Panc1 (cell line): ENCODE measurements at regions not wholly inside any gene's neighbourhood (a gene's known extent, or its start where the extent isn't known, plus 50 kb on each side); places are given as distances from the start of the nearest gene placed in this dataset.

Experiments used
- ATAC-seq: fragments of 200-7000 bp; cut with Tn5 transposase; 2 replicates; pipeline ENCODE4 v1.9.1; 2020; ENCODE audit warnings: mild to moderate bottlenecking, moderate library complexity
- BruUV-seq: library from RNA; stranded (reverse); fragments of 400-500 nt; replicated peaks from 2 replicates; lab custom pipeline; 2021; lab: Mats Ljungman, UMichigan
- CTCF ChIA-PET: fragments of 300-600 bp; sonication (Branson Sonifier 250); formaldehyde crosslinking; loops from one replicate; lab custom pipeline; 2022; ENCODE audit warnings: antibody characterized with exemption; lab: Charles Lee
- POLR2A ChIA-PET: fragments of 300-600 bp; sonication (Branson Sonifier 250); formaldehyde crosslinking; loops from one replicate; lab custom pipeline; 2022; ENCODE audit warnings: antibody characterized with exemption; lab: Charles Lee
- DNase-seq: peaks from one replicate; pipeline ENCODE4 v3.0.0-alpha.2; 2010; ENCODE audit warnings: low read depth, low spot score
- H3K27ac ChIP-seq: 2 replicates; pipeline ENCODE4 v1.5.1; 2011; ENCODE audit warnings: mild to moderate bottlenecking, low read length, inconsistent platforms
- H3K27me3 ChIP-seq: fragments of 200-500 bp; sonication (Bioruptor generic); 2 replicates; pipeline ENCODE4 v1.6.0; 2014; ENCODE audit warnings: low read length, inconsistent platforms; ENCODE audit not compliant: control insufficient read depth, insufficient read depth
- H3K36me3 ChIP-seq: fragments of 200-500 bp; sonication (Bioruptor generic); 2 replicates; pipeline ENCODE4 v1.5.1; 2014; ENCODE audit warnings: inconsistent platforms, mild to moderate bottlenecking, low read length, moderate library complexity; ENCODE audit not compliant: control insufficient read depth, insufficient read depth
- H3K4me1 ChIP-seq: 2 replicates; pipeline ENCODE4 v1.5.1; 2011; ENCODE audit warnings: inconsistent platforms, mild to moderate bottlenecking, low read length, moderate library complexity; ENCODE audit not compliant: control insufficient read depth, insufficient read depth
- H3K4me3 ChIP-seq, 2 experiments: 2 replicates each; pipeline ENCODE4 v1.5.1; 2011 to 2012; ENCODE audit warnings: low read depth in 2 of 2, low read length in 2 of 2, mild to moderate bottlenecking in 2 of 2, inconsistent platforms in 1 of 2, moderate library complexity in 1 of 2
- H3K9me3 ChIP-seq: fragments of 200-500 bp; sonication (Bioruptor generic); 2 replicates; pipeline ENCODE4 v1.5.1; 2014; ENCODE audit warnings: low read depth, mild to moderate bottlenecking, inconsistent platforms, low read length, moderate library complexity; ENCODE audit not compliant: control insufficient read depth, insufficient read depth
- POLR2AphosphoS5 ChIP-seq: IDR thresholded peaks from 2 replicates; pipeline ENCODE4 v1.6.1; 2012; ENCODE audit warnings: mild to moderate bottlenecking, low read depth, low read length, moderate library complexity
- SIN3A ChIP-seq: IDR thresholded peaks from 2 replicates; pipeline ENCODE4 v1.6.1; 2012; ENCODE audit warnings: low read depth, mild to moderate bottlenecking, low read length, moderate library complexity, borderline replicate concordance; ENCODE audit not compliant: insufficient read depth
- TCF7L2 ChIP-seq: IDR thresholded peaks from 2 replicates; pipeline ENCODE4 v1.6.1; 2011; ENCODE audit warnings: mild to moderate bottlenecking, low read depth, low read length, inconsistent platforms
- in situ Hi-C: cut with HindIII; loops from 2 replicates; pipeline ENCODE4 v1.10.0; 2016; ENCODE audit warnings: low sequenced_read_pairs, low pct_unique_long_range_greater_than_20kb
- intact Hi-C: fragments of 100-400 bp; cut with micrococcal nuclease; formaldehyde crosslinking; loops from one replicate; pipeline ENCODE4 v1.10.0; 2022; ENCODE audit not compliant: unreplicated experiment
- TF ChIP-seq, protein P1 (sequence below): fragments of 450-650 bp; IDR thresholded peaks from 2 replicates; pipeline ENCODE4 v1.5.1; 2017; ENCODE audit warnings: mild to moderate bottlenecking
- TF ChIP-seq, protein P2 (sequence below), 2 experiments: IDR thresholded peaks; 2 replicates each; pipeline ENCODE4 v1.6.1; 2011 to 2012; ENCODE audit warnings: low read depth in 2 of 2, control low read depth in 1 of 2, low read length in 1 of 2, mild to moderate bottlenecking in 1 of 2, moderate library complexity in 1 of 2; ENCODE audit not compliant: insufficient read depth in 1 of 2

DNA sequence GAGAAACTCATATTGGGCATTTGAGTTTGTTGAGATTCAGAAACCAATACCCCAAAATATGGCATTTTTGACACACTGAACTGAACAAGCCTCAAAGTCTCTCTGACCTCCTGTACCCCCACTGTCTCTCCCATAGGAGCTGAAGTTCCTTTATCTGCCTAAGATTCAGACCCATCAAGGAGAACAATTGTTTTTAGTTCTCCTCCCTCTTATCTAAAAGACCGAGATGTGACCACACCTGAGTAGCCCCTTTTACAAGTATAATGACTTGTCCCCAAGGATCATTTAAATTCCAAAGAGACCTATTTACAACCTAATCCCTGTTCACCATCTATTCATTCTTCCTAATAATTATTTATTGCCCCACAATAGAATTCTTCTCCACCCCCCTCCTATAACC, 122.1 kb upstream of the PLAAT1 start:
- Histone ChIP-seq H3K4me3 (no peak overlapping the region), H3K9me3 (no peaks in the 10 kb centered on the region), H3K27ac (no peak overlapping the region), H3K4me1 (no peaks in the 10 kb centered on the region), H3K36me3 (no peaks in the 10 kb centered on the region), H3K27me3 (0 out of 2 replicates have a peak, but pooled peaks cover 3% of the 10 kb centered on the region)
- intact Hi-C loops, result no loop called here
- ChIA-PET POLR2A (no interaction called here), CTCF (no interaction called here)
- DNase-seq (no peak), ATAC-seq (no peak)
- TF ChIP-seq TCF7L2 (no peak), SIN3A (no peak), POLR2AphosphoS5 (no peak)
- TF ChIP-seq, protein P1, sequence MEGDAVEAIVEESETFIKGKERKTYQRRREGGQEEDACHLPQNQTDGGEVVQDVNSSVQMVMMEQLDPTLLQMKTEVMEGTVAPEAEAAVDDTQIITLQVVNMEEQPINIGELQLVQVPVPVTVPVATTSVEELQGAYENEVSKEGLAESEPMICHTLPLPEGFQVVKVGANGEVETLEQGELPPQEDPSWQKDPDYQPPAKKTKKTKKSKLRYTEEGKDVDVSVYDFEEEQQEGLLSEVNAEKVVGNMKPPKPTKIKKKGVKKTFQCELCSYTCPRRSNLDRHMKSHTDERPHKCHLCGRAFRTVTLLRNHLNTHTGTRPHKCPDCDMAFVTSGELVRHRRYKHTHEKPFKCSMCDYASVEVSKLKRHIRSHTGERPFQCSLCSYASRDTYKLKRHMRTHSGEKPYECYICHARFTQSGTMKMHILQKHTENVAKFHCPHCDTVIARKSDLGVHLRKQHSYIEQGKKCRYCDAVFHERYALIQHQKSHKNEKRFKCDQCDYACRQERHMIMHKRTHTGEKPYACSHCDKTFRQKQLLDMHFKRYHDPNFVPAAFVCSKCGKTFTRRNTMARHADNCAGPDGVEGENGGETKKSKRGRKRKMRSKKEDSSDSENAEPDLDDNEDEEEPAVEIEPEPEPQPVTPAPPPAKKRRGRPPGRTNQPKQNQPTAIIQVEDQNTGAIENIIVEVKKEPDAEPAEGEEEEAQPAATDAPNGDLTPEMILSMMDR, result no peak
- TF ChIP-seq, protein P2, sequence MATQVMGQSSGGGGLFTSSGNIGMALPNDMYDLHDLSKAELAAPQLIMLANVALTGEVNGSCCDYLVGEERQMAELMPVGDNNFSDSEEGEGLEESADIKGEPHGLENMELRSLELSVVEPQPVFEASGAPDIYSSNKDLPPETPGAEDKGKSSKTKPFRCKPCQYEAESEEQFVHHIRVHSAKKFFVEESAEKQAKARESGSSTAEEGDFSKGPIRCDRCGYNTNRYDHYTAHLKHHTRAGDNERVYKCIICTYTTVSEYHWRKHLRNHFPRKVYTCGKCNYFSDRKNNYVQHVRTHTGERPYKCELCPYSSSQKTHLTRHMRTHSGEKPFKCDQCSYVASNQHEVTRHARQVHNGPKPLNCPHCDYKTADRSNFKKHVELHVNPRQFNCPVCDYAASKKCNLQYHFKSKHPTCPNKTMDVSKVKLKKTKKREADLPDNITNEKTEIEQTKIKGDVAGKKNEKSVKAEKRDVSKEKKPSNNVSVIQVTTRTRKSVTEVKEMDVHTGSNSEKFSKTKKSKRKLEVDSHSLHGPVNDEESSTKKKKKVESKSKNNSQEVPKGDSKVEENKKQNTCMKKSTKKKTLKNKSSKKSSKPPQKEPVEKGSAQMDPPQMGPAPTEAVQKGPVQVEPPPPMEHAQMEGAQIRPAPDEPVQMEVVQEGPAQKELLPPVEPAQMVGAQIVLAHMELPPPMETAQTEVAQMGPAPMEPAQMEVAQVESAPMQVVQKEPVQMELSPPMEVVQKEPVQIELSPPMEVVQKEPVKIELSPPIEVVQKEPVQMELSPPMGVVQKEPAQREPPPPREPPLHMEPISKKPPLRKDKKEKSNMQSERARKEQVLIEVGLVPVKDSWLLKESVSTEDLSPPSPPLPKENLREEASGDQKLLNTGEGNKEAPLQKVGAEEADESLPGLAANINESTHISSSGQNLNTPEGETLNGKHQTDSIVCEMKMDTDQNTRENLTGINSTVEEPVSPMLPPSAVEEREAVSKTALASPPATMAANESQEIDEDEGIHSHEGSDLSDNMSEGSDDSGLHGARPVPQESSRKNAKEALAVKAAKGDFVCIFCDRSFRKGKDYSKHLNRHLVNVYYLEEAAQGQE (IDR thresholded peaks at IDR 0.05; ENCODE audit: insufficient read depth in 1 of 2, low read depth in 2 of 2, low read length in 1 of 2), result no peak
- in situ Hi-C loops, result no loop called here
- no TSS peak for BruUV-seq

DNA sequence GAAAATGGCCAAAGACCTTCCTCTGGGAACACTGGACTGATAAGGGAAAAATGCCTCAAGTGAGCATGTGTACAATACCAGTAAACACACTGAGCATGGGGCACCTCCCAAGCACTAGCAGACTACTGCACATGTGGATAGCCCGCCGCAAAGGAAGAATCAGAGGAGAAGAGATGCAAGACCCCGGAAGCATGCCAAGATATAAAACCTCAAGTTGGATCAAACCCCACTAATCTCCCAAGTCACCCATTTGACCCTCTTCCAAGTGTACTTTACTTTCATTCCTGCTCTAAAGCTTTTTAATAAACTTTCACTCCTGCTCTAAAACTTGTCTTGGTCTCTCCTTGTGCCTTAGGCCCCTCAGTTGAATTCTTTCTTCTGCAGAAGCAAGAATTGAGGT, 121.1 kb upstream of the PLAAT1 start:
- no peak overlapping the region for H3K4me3 ChIP-seq
- ChIA-PET POLR2A (no interaction called here), CTCF (no interaction called here)
- no peak for DNase-seq
- no TSS peak for BruUV-seq
- in situ Hi-C loops, result no loop called here
- H3K36me3 ChIP-seq, result no peaks in the 10 kb centered on the region
- ATAC-seq, result no peak
- no peak overlapping the region for H3K27ac ChIP-seq
- intact Hi-C loops, result no loop called here
- H3K27me3 ChIP-seq, result 0 out of 2 replicates have a peak, but pooled peaks cover 3% of the 10 kb centered on the region
- H3K4me1 ChIP-seq, result no peaks in the 10 kb centered on the region
- TF ChIP-seq SIN3A (no peak), POLR2AphosphoS5 (no peak), TCF7L2 (no peak)
- TF ChIP-seq, protein P2 (IDR thresholded peaks at IDR 0.05; ENCODE audit: insufficient read depth in 1 of 2, low read depth in 2 of 2, low read length in 1 of 2), result no peak
- TF ChIP-seq, protein P1, result no peak
- H3K9me3 ChIP-seq, result no peaks in the 10 kb centered on the region
